ENCODE measurements at regions not wholly inside any gene's neighbourhood (a gene's known extent, or its start where the extent isn't known, plus 50 kb on each side); places are given as distances from the start of the nearest gene placed in this dataset.

GRCh38 chr3:194933465-194933864 is 247.8 kb downstream of the FAM43A start:
- TF ChIP-seq CTCF (conservative IDR thresholded peaks at IDR 0.05), result no peak
- no peak for TF ChIP-seq EZH2 (IDR thresholded peaks at IDR 0.05; ENCODE audit: low read depth)
